ENCODE measurements at regions not wholly inside any gene's neighbourhood (a gene's known extent, or its start where the extent isn't known, plus 50 kb on each side); places are given as distances from the start of the nearest gene placed in this dataset.

- no peak for TF ChIP-seq CTCF (IDR thresholded peaks at IDR 0.05; ENCODE audit: low read depth, low read length)
- TF ChIP-seq POLR2A (IDR thresholded peaks at IDR 0.05; ENCODE audit: extremely low read depth, insufficient read length): no peak
- TF ChIP-seq MAX (IDR thresholded peaks at IDR 0.05; ENCODE audit: low read depth, low read length): no peak
- no peak for TF ChIP-seq MYC (IDR thresholded peaks at IDR 0.05; ENCODE audit: low read depth, low read length)
These were observed 57.5 kb upstream of the SDK2 start for GRCh38 chr17:73701701-73702100.
